ENCODE measurements at regions not wholly inside any gene's neighbourhood (a gene's known extent, or its start where the extent isn't known, plus 50 kb on each side); places are given as distances from the start of the nearest gene placed in this dataset.

- DNase-seq (ENCODE audit: low spot score) = no peak
Observed at GRCh38 chr7:136254148-136254547, 277.0 kb upstream of the MTPN start.

- no peak for DNase-seq (ENCODE audit: low spot score)
Observed at GRCh38 chr7:136251826-136252225, 274.7 kb upstream of the MTPN start.

- DNase-seq (ENCODE audit: low spot score) = no peak
Observed at GRCh38 chr7:136247211-136247610, 270.1 kb upstream of the MTPN start.

- no peak for DNase-seq (ENCODE audit: low spot score)
Observed at GRCh38 chr7:136245327-136246004, 268.3 kb upstream of the MTPN start.

GRCh38 chr7:136234040-136234439 is 256.9 kb upstream of the MTPN start:
- no peak for DNase-seq (ENCODE audit: low spot score)

- no peak for DNase-seq (ENCODE audit: low spot score)
Observed at GRCh38 chr7:136230210-136230609, 253.1 kb upstream of the MTPN start.

- no peak for DNase-seq (ENCODE audit: low spot score)
Observed at GRCh38 chr7:136229790-136230189, 252.6 kb upstream of the MTPN start.

- no peak for DNase-seq (ENCODE audit: low spot score)
Observed at GRCh38 chr7:136228171-136228570, 251.0 kb upstream of the MTPN start.

GRCh38 chr7:136214356-136214755 is 237.2 kb upstream of the MTPN start:
- DNase-seq (ENCODE audit: low spot score) = no peak

- no peak for DNase-seq (ENCODE audit: low spot score)
Observed at GRCh38 chr7:136213012-136213411, 235.9 kb upstream of the MTPN start.

GRCh38 chr7:136210664-136211063 is 233.5 kb upstream of the MTPN start:
- no peak for DNase-seq (ENCODE audit: low spot score)

- DNase-seq (ENCODE audit: low spot score) = no peak
Observed at GRCh38 chr7:136210079-136210478, 232.9 kb upstream of the MTPN start.

GRCh38 chr7:136205956-136206355 is 228.8 kb upstream of the MTPN start:
- no peak for DNase-seq (ENCODE audit: low spot score)

GRCh38 chr7:136198168-136198567 is 221.0 kb upstream of the MTPN start:
- no peak for DNase-seq (ENCODE audit: low spot score)

GRCh38 chr7:136194878-136195277 is 217.7 kb upstream of the MTPN start:
- DNase-seq (ENCODE audit: low spot score) = no peak

- no peak for DNase-seq (ENCODE audit: low spot score)
Observed at GRCh38 chr7:136193940-136194339, 216.8 kb upstream of the MTPN start.

- no peak for DNase-seq (ENCODE audit: low spot score)
Observed at GRCh38 chr7:136189506-136189998, 212.4 kb upstream of the MTPN start.

GRCh38 chr7:136186281-136186680 is 209.1 kb upstream of the MTPN start:
- DNase-seq (ENCODE audit: low spot score) = no peak

GRCh38 chr7:136184719-136185118 is 207.6 kb upstream of the MTPN start:
- DNase-seq (ENCODE audit: low spot score) = no peak

- DNase-seq (ENCODE audit: low spot score) = no peak
Observed at GRCh38 chr7:136183981-136184380, 206.8 kb upstream of the MTPN start.

- DNase-seq (ENCODE audit: low spot score) = no peak
Observed at GRCh38 chr7:136180984-136181383, 203.8 kb upstream of the MTPN start.

GRCh38 chr7:136179851-136180721 is 202.9 kb upstream of the MTPN start:
- DNase-seq (ENCODE audit: low spot score) = no peak

- DNase-seq (ENCODE audit: low spot score) = no peak
Observed at GRCh38 chr7:136179154-136179553, 202.0 kb upstream of the MTPN start.
